GM12878 (cell line): ENCODE measurements at regions not wholly inside any gene's neighbourhood (a gene's known extent, or its start where the extent isn't known, plus 50 kb on each side); places are given as distances from the start of the nearest gene placed in this dataset.

Experiments used
- ATAC-seq: fragments of 200-7000 bp; cut with Tn5 transposase; 3 replicates; pipeline ENCODE4 v1.9.1; 2020; ENCODE audit warnings: mild to moderate bottlenecking, moderate library complexity
- BruUV-seq: library from RNA; stranded (reverse); fragments of 400-500 nt; replicated peaks from 2 replicates; lab custom pipeline; 2021; lab: Mats Ljungman, UMichigan
- CTCF ChIA-PET: fragments of 300-600 bp; sonication (Branson Sonifier 250); formaldehyde crosslinking; extraction: SDS; loops from one replicate; lab custom pipeline; 2021; ENCODE audit warnings: inconsistent platforms; lab: Yijun Ruan, JAX
- POLR2A ChIA-PET: fragments of 350-600 bp; formaldehyde crosslinking; extraction: SDS; loops from one replicate; lab custom pipeline; 2021; ENCODE audit warnings: inconsistent platforms; lab: Charles Lee
- RAD21 ChIA-PET: fragments of 300-600 bp; sonication (Branson Sonifier 250); formaldehyde crosslinking; loops from one replicate; lab custom pipeline; 2023; ENCODE audit warnings: antibody characterized with exemption; ENCODE audit not compliant: unreplicated experiment; lab: Charles Lee
- SMC1A ChIA-PET: fragments of 300-600 bp; sonication (Branson Sonifier 250); formaldehyde crosslinking; loops from one replicate; lab custom pipeline; 2023; ENCODE audit not compliant: unreplicated experiment, uncharacterized antibody; lab: Charles Lee
- DNase-seq: peaks from one replicate; pipeline ENCODE4 v3.0.0-alpha.2; 2011; ENCODE audit warnings: low read depth, low spot score
- FAIRE-seq: peaks from 3 replicates; lab custom pipeline; 2011; peaks lifted over from hg19 to GRCh38; lab: Jason Lieb, UNC
- H2AFZ ChIP-seq: 2 replicates; pipeline ENCODE4 v1.6.0; 2011; ENCODE audit warnings: low read depth, low read length, control low read depth; ENCODE audit not compliant: control insufficient read depth
- H3K27ac ChIP-seq: 2 replicates; pipeline ENCODE4 v1.5.1; 2011; ENCODE audit warnings: control low read depth; ENCODE audit not compliant: control insufficient read depth, insufficient read depth
- H3K27me3 ChIP-seq, 2 experiments: replicated peaks in 1 of 2; 2 replicates each; pipeline versions ENCODE4 v1.6.0 to v1.6.1; 2011; ENCODE audit warnings: low read length in 1 of 2; ENCODE audit not compliant: control insufficient read depth in 2 of 2, insufficient read depth in 2 of 2
- H3K36me3 ChIP-seq, 2 experiments: 2 replicates each; pipeline ENCODE4 v1.5.1; 2011; ENCODE audit warnings: low read length in 1 of 2; ENCODE audit not compliant: control insufficient read depth in 2 of 2, insufficient read depth in 2 of 2
- H3K4me1 ChIP-seq: 2 replicates; pipeline ENCODE4 v1.6.1; 2011; ENCODE audit warnings: mild to moderate bottlenecking, low read length, moderate library complexity, mixed read lengths; ENCODE audit not compliant: control insufficient read depth, insufficient read depth
- H3K4me2 ChIP-seq: 2 replicates; pipeline ENCODE4 v1.6.0; 2011; ENCODE audit warnings: control low read depth; ENCODE audit not compliant: control insufficient read depth, insufficient read depth
- H3K4me3 ChIP-seq: fragments of 200-600 bp; sonication (generic); 2 replicates; pipeline ENCODE4 v1.5.1; 2016
- H3K79me2 ChIP-seq: 2 replicates; pipeline ENCODE4 v1.6.0; 2011; ENCODE audit warnings: low read length; ENCODE audit not compliant: control insufficient read depth, insufficient read depth
- H3K9ac ChIP-seq: 2 replicates; pipeline ENCODE4 v1.8.0; 2011; ENCODE audit warnings: low read length, control low read depth, mixed read lengths; ENCODE audit not compliant: control insufficient read depth, insufficient read depth
- H3K9me3 ChIP-seq: replicated peaks from 3 replicates; pipeline ENCODE4 v1.5.1; 2011; ENCODE audit warnings: mild to moderate bottlenecking, low read length; ENCODE audit not compliant: control insufficient read depth, insufficient read depth
- H4K20me1 ChIP-seq: 2 replicates; pipeline ENCODE4 v1.6.0; 2011; ENCODE audit not compliant: control insufficient read depth, insufficient read depth
- ASH2L ChIP-seq: fragments of 300-600, 200-600 bp; sonication (generic); IDR thresholded peaks from 2 replicates; pipeline ENCODE4 v1.6.1; 2017; ENCODE audit warnings: low read depth, mild to moderate bottlenecking, borderline replicate concordance
- GATAD2B ChIP-seq: fragments of 450-650 bp; conservative IDR thresholded peaks from 2 replicates; pipeline ENCODE4 v1.6.1; 2017; ENCODE audit warnings: low read depth, mild to moderate bottlenecking, moderate library complexity
- KLF5 ChIP-seq: fragments of 450-650 bp; IDR thresholded peaks from 2 replicates; pipeline ENCODE4 v1.6.1; 2014; ENCODE audit warnings: mild to moderate bottlenecking; ENCODE audit not compliant: partially characterized antibody
- LARP7 ChIP-seq: fragments of 450-650 bp; IDR thresholded peaks from 2 replicates; pipeline ENCODE4 v1.6.1; 2017; ENCODE audit warnings: mild to moderate bottlenecking
- RELA ChIP-seq: fragments of 450-650 bp; IDR thresholded peaks from 2 replicates; pipeline ENCODE4 v1.8.0; 2014; ENCODE audit warnings: borderline replicate concordance; ENCODE audit not compliant: partially characterized antibody
- STAT3 ChIP-seq: IDR thresholded peaks from 2 replicates; pipeline ENCODE4 v1.6.1; 2011; ENCODE audit warnings: low read depth, low read length, improper control_type of control experiment
- WRNIP1 ChIP-seq: IDR thresholded peaks from 2 replicates; pipeline ENCODE4 v1.6.1; 2011; ENCODE audit warnings: low read depth, low read length, improper control_type of control experiment, borderline replicate concordance
- ZNF384 ChIP-seq: IDR thresholded peaks from 2 replicates; pipeline ENCODE4 v1.6.1; 2012; ENCODE audit warnings: low read depth, mild to moderate bottlenecking, low read length, improper control_type of control experiment, borderline replicate concordance
- WGBS: methylation state at CpG from one replicate; pipeline ENCODE4 v1.1.6; 2016; ENCODE audit warnings: low lambda C conversion rate; ENCODE audit not compliant: insufficient replicate concordance, insufficient coverage; ENCODE audit errors: missing lambda C conversion rate; 5-methylcytosine and 5-hydroxymethylcytosine counted together
- in situ Hi-C: fragments of 300-500 bp; cut with MboI; formaldehyde crosslinking; loops from 9 replicates; pipeline ENCODE4 v1.14.3; 2018; ENCODE audit warnings: mixed read lengths
- intact Hi-C: fragments of 100-400 bp; cut with micrococcal nuclease; formaldehyde crosslinking; loops from one replicate; pipeline ENCODE4 v1.14.2; 2022; ENCODE audit not compliant: unreplicated experiment
- TF ChIP-seq, protein P1 (sequence below): fragments of 450-650 bp; conservative IDR thresholded peaks from 2 replicates; pipeline ENCODE4 v1.6.1; 2017; ENCODE audit warnings: mild to moderate bottlenecking, moderate library complexity
- TF ChIP-seq, protein P2 (sequence below): IDR thresholded peaks from 2 replicates; pipeline ENCODE4 v1.6.1; 2011; ENCODE audit warnings: low read depth, low read length, improper control_type of control experiment, borderline replicate concordance
- TF ChIP-seq, protein P3 (sequence below): fragments of 450-650 bp; IDR thresholded peaks from 2 replicates; pipeline ENCODE4 v1.6.1; 2017; ENCODE audit warnings: mild to moderate bottlenecking, low read depth, inconsistent platforms; ENCODE audit not compliant: poor library complexity, severe bottlenecking

DNA sequence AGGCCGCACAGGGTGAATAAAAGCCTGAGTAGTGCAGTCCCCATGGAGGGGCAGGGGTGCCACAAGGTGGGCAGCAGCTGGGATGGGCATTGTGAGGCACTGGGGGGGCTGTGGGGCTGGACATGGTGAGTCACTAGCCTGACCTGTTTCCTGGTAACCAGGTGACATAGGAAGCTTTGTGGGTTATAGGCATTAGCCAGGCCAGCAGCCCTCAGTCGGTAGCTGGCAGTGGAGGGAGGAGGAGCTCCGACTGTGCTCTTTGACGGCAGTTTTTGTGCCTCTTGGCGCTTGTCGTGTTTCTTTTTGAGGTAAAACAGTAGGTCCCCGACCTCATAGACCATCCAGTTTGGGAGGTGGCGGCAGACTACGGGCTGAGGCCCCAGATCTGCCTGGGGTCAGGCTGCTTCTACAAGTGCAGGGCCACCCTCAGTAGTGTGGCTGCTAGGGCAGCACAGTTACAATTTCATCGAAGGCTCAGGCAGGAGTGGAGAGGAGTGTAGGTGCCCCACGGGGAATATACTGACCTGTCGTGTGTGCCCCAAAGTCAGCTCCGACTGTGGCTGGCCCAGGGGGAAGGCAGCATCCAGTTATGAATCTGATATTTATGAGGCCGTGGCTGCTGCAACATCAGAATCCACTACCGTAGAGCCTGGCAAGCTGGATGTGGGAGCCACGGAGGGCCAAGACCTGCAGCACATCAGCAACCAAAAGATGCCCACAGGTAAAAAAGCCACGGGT, 107.7 kb downstream of the CRYBB2 start:
- Histone ChIP-seq H3K36me3 (no peaks in the 10 kb centered on the region), H3K4me3 (no peak overlapping the region), H3K9me3 (no peaks in the 10 kb centered on the region), H3K27ac (no peak overlapping the region), H3K27me3 (no peaks in the 10 kb centered on the region), H3K4me2 (no peak overlapping the region), H3K4me1 (no peaks in the 10 kb centered on the region), H4K20me1 (no peaks in the 10 kb centered on the region), H2AFZ (no peak overlapping the region), H3K9ac (no peak overlapping the region), H3K79me2 (no peaks in the 10 kb centered on the region)
- in situ Hi-C loops = no loop called here
- ChIA-PET RAD21 (no interaction called here), POLR2A (interaction anchor here (0.7 kb wide), 1 partner anchor 71 kb away, joined by 3 read pairs; no protein-coding TSS in a partner anchor), CTCF (interaction anchor here (0.6 to 1.1 kb wide), 3 partner anchors 9 to 254 kb away, joined by 3 read pairs; no protein-coding TSS in a partner anchor), SMC1A (interaction anchor here (0.6 to 0.7 kb wide), 2 partner anchors 11 to 246 kb away, joined by 3 to 4 read pairs; no protein-coding TSS in a partner anchor)
- intact Hi-C loops = no loop called here
- no TSS peak for BruUV-seq
- no peak for TF ChIP-seq WRNIP1
- TF ChIP-seq, protein P1, sequence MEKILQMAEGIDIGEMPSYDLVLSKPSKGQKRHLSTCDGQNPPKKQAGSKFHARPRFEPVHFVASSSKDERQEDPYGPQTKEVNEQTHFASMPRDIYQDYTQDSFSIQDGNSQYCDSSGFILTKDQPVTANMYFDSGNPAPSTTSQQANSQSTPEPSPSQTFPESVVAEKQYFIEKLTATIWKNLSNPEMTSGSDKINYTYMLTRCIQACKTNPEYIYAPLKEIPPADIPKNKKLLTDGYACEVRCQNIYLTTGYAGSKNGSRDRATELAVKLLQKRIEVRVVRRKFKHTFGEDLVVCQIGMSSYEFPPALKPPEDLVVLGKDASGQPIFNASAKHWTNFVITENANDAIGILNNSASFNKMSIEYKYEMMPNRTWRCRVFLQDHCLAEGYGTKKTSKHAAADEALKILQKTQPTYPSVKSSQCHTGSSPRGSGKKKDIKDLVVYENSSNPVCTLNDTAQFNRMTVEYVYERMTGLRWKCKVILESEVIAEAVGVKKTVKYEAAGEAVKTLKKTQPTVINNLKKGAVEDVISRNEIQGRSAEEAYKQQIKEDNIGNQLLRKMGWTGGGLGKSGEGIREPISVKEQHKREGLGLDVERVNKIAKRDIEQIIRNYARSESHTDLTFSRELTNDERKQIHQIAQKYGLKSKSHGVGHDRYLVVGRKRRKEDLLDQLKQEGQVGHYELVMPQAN = no peak
- TF ChIP-seq, protein P2, sequence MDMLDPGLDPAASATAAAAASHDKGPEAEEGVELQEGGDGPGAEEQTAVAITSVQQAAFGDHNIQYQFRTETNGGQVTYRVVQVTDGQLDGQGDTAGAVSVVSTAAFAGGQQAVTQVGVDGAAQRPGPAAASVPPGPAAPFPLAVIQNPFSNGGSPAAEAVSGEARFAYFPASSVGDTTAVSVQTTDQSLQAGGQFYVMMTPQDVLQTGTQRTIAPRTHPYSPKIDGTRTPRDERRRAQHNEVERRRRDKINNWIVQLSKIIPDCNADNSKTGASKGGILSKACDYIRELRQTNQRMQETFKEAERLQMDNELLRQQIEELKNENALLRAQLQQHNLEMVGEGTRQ = no peak
- TF ChIP-seq ZNF384 = no peak
- TF ChIP-seq KLF5 = no peak
- TF ChIP-seq LARP7 = no peak
- no peak for TF ChIP-seq STAT3
- TF ChIP-seq, protein P3, sequence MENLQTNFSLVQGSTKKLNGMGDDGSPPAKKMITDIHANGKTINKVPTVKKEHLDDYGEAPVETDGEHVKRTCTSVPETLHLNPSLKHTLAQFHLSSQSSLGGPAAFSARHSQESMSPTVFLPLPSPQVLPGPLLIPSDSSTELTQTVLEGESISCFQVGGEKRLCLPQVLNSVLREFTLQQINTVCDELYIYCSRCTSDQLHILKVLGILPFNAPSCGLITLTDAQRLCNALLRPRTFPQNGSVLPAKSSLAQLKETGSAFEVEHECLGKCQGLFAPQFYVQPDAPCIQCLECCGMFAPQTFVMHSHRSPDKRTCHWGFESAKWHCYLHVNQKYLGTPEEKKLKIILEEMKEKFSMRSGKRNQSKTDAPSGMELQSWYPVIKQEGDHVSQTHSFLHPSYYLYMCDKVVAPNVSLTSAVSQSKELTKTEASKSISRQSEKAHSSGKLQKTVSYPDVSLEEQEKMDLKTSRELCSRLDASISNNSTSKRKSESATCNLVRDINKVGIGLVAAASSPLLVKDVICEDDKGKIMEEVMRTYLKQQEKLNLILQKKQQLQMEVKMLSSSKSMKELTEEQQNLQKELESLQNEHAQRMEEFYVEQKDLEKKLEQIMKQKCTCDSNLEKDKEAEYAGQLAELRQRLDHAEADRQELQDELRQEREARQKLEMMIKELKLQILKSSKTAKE = no peak
- no peak for TF ChIP-seq GATAD2B
- no peak for TF ChIP-seq ASH2L
- TF ChIP-seq RELA = no peak
- WGBS = 45% methylated on average over 16 of the region's 17 CpGs
- DNase-seq (no peak), FAIRE-seq (no peak), ATAC-seq (no peak)
